HEK293T (cell line): ENCODE measurements at regions not wholly inside any gene's neighbourhood (a gene's known extent, or its start where the extent isn't known, plus 50 kb on each side); places are given as distances from the start of the nearest gene placed in this dataset.

ENCODE experiments used
- CTCF ChIA-PET: fragments of 350-600 bp; formaldehyde crosslinking; extraction: SDS; loops from one replicate; lab custom pipeline; 2021; ENCODE audit warnings: antibody characterized with exemption, inconsistent platforms; lab: Yijun Ruan, JAX
- POLR2A ChIA-PET: fragments of 350-600 bp; formaldehyde crosslinking; extraction: SDS; loops from one replicate; lab custom pipeline; 2020; ENCODE audit warnings: antibody characterized with exemption, inconsistent platforms; lab: Yijun Ruan, JAX
- DNase-seq: peaks from one replicate; pipeline ENCODE4 v3.0.0; 2012; ENCODE audit warnings: mixed read lengths; ENCODE audit errors: extremely low spot score
- ARNT ChIP-seq: fragments of 450-650 bp; IDR thresholded peaks from 2 replicates; pipeline ENCODE4 v1.6.1; 2017; ENCODE audit warnings: mild to moderate bottlenecking
- BHLHE40 ChIP-seq: fragments of 450-650 bp; IDR thresholded peaks from 2 replicates; pipeline ENCODE4 v1.6.1; 2016; ENCODE audit warnings: mild to moderate bottlenecking, moderate library complexity, borderline replicate concordance
- CTBP1 ChIP-seq: fragments of 450-650 bp; IDR thresholded peaks from 2 replicates; pipeline ENCODE4 v1.6.1; 2016; ENCODE audit warnings: borderline replicate concordance
- ELF4 ChIP-seq: fragments of 450-650 bp; IDR thresholded peaks from 2 replicates; pipeline ENCODE4 v1.6.1; 2017; ENCODE audit warnings: antibody characterized with exemption
- FOXA1 ChIP-seq: fragments of 450-650 bp; IDR thresholded peaks from 2 replicates; pipeline ENCODE4 v1.6.1; 2016; ENCODE audit warnings: mild to moderate bottlenecking
- FOXK2 ChIP-seq: fragments of 450-650 bp; IDR thresholded peaks from 2 replicates; pipeline ENCODE4 v1.6.1; 2016; ENCODE audit warnings: mild to moderate bottlenecking
- FOXM1 ChIP-seq: fragments of 450-650 bp; IDR thresholded peaks from 2 replicates; pipeline ENCODE4 v1.6.1; 2017; ENCODE audit warnings: mild to moderate bottlenecking, borderline replicate concordance
- HDGF ChIP-seq: fragments of 450-650 bp; IDR thresholded peaks from 2 replicates; pipeline ENCODE4 v1.6.1; 2017; ENCODE audit warnings: antibody characterized with exemption, borderline replicate concordance
- L3MBTL2 ChIP-seq: fragments of 450-650 bp; conservative IDR thresholded peaks from 2 replicates; pipeline ENCODE4 v1.6.1; 2016; ENCODE audit warnings: mild to moderate bottlenecking
- LEF1 ChIP-seq: fragments of 450-650 bp; IDR thresholded peaks from 2 replicates; pipeline ENCODE4 v1.6.1; 2017; ENCODE audit warnings: mild to moderate bottlenecking, borderline replicate concordance
- NFRKB ChIP-seq: fragments of 450-650 bp; IDR thresholded peaks from 2 replicates; pipeline ENCODE4 v1.6.1; 2016; ENCODE audit warnings: mild to moderate bottlenecking, moderate library complexity
- SP1 ChIP-seq: fragments of 450-650 bp; IDR thresholded peaks from 2 replicates; pipeline ENCODE4 v1.6.1; 2017
- SUZ12 ChIP-seq: fragments of 450-650 bp; IDR thresholded peaks from 2 replicates; pipeline ENCODE4 v1.6.1; 2016; ENCODE audit warnings: mild to moderate bottlenecking
- TARDBP ChIP-seq: fragments of 450-650 bp; IDR thresholded peaks from 2 replicates; pipeline ENCODE4 v1.6.1; 2016
- ZNF384 ChIP-seq: fragments of 450-650 bp; IDR thresholded peaks from 2 replicates; pipeline ENCODE4 v1.6.1; 2016
- TF ChIP-seq, protein P1 (sequence below): fragments of 450-650 bp; IDR thresholded peaks from 2 replicates; pipeline ENCODE4 v1.6.1; 2016

DNA sequence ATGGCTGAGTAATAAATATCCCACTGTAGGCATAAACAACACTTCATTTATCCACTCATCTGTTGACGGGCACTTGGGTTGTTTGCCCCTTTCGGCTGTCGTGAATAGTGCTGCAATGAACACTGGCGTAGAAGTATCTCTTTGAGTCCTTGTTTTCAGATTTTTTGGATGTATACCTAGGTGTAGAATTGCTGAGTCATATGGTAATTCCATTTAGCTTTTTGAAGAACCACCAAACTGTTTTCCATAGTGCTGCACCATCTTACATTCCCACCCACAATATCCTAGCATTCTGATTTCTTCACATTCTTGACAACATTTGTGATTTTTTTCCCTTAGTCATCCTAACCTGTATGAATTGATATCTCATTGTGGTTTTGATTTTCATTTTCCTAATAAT, 109.0 kb downstream of the NXNL2 start:
- DNase-seq, result no peak
- no peak for TF ChIP-seq NFRKB
- no peak for TF ChIP-seq ZNF384
- no peak for TF ChIP-seq TARDBP
- TF ChIP-seq ELF4, result no peak
- TF ChIP-seq CTBP1, result no peak
- no peak for TF ChIP-seq ARNT
- no peak for TF ChIP-seq BHLHE40
- TF ChIP-seq L3MBTL2, result no peak
- no peak for TF ChIP-seq FOXA1
- POLR2A ChIA-PET, result no interaction called here
- CTCF ChIA-PET, result no interaction called here

DNA sequence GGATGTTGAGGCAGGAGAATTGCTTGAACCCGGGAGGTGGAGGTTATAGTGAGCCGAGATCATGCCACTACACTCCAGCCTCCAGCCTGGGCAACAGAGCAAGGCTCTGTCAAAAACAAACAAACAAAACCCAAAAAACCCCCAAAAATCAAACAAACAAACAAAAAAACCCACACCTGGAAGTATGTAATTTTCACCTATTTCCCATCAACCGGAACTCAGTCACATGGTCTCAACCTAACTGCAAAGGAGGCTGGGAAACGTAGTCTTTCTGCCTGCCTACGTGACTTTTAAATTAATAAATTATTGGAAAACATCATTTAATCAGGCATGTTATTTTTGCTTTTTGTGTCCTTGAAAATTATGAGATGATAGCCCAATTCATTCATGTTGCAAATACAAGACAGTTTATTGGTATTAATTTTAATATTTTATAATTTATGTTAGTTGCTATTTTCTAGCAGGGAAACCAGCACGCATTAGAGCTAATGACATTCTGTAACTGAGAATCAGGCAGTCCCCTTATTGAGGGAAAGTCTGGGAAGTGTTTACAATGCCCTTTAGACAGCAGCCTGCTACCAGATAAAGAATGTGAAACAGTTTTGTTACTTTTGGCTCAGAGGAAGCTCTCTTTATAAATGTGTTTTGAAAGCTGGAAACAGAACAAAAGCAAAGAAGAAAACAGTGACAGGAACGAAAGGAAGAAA, 110.3 kb downstream of the NXNL2 start:
- ChIA-PET CTCF (no interaction called here), POLR2A (no interaction called here)
- TF ChIP-seq NFRKB (no peak), FOXK2 (no peak), HDGF (no peak), FOXA1 (no peak), LEF1 (no peak), CTBP1 (no peak), ZNF384 (no peak), BHLHE40 (no peak), ARNT (no peak), ELF4 (no peak)
- TF ChIP-seq, protein P1, sequence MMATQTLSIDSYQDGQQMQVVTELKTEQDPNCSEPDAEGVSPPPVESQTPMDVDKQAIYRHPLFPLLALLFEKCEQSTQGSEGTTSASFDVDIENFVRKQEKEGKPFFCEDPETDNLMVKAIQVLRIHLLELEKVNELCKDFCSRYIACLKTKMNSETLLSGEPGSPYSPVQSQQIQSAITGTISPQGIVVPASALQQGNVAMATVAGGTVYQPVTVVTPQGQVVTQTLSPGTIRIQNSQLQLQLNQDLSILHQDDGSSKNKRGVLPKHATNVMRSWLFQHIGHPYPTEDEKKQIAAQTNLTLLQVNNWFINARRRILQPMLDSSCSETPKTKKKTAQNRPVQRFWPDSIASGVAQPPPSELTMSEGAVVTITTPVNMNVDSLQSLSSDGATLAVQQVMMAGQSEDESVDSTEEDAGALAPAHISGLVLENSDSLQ, result no peak
- no peak for DNase-seq

DNA sequence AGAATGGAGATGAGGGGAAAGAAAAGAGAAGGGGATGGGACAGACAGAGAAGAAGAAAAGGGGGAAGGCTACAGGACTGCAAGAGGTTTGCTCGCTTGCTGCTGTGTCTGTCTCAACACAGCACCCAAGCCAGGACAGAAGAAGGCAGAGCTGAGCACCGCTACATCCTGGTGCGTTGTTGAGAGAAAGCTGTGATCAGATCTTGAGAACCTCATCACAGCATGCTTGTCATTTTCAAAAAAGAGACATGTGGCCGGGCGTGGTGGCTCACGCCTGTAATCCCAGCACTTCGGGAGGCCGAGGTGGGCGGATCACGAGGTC, 110.9 kb downstream of the NXNL2 start:
- ChIA-PET CTCF (no interaction called here), POLR2A (no interaction called here)
- DNase-seq, result no peak
- TF ChIP-seq FOXK2, result no peak
- TF ChIP-seq BHLHE40, result no peak
- TF ChIP-seq ARNT, result no peak
- TF ChIP-seq FOXM1, result no peak
- no peak for TF ChIP-seq ELF4
- TF ChIP-seq SP1, result no peak
- TF ChIP-seq LEF1, result no peak
- no peak for TF ChIP-seq SUZ12
- no peak for TF ChIP-seq HDGF

DNA sequence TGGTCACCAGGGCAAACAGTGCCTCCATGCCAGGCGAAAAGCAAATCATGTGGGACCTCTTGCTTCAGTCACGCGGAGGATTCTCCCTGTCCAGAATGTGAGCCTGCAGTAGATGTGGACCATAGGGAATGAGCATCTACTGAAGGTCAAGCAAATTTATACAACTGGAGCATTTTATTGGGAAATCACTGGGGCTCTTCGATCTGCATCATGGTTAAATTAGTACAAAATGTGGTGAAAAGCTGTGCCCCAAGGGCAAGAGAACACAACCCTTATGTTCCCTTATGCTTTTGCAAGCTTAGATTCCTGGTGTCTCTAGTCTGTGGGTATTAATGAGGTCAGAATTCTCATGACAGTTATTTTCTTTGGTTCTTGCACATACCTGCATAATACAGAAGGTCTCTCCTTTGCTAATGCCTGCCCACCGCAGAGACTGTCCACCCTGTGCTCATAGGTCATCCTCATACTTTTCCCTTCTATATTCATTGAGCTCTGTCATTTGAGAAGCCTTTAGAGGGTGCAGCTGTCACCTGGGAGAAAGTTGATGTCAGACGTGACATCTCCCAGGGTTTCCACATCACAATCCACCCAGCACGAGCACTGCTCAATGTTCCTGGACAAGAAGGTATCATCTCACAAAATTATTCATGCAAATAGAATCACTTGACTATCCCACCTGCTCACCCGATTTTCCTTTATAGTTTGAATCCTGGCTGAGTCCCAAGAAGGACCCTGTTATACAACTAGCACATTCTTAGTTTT, 111.7 kb downstream of the NXNL2 start:
- no peak for TF ChIP-seq TARDBP
- no peak for TF ChIP-seq FOXA1
- no peak for TF ChIP-seq LEF1
- TF ChIP-seq SP1, result no peak
- TF ChIP-seq, protein P1, result no peak
- ChIA-PET CTCF (no interaction called here), POLR2A (no interaction called here)
- DNase-seq, result no peak

DNA sequence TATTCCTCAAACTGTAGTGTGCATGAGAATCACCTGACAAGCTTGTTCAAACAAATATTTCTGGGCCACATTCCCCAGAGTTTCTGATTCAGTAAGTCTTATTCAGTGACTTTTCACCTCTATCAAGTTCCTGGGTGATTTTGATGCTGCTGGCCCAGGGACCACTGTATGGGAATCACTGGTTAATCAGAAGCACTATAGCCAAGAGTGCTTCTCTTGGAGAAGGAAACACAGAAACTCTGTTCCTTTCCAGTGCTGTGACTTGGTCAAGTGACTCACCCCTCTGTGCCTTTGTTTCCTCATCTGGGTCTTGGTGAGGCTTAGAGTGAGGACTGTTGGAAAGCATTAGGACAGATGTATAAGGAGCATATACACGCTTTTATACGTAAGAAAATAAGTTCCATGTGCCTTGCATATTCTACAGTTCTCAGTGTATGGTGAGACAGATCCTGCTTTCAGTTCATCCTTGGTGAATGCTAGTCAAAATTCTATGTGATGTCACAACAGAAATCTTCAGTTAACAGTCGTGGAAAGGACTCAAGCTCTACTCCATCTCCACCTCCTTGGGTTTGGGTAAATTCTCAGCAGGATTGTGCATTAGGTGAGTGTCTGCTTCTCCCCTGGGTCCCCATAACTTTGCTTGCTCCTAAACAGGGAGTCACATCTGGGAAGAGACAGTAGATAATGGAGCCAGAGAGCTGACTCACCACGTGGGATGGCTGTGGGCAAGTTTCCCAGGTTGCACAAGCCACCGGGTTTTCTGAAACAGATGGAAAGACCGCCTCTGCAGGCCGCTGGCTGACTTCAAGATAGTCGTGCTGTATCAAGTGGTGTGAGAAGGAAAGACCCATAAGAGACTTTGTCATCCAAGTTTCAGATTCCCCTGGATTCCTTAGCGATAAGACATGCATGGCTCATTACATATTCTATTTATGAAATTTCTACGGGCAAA, 117.0 kb downstream of the NXNL2 start:
- CTCF ChIA-PET, result no interaction called here
- POLR2A ChIA-PET, result no interaction called here
- TF ChIP-seq, protein P1, result no peak
- TF ChIP-seq L3MBTL2 (no peak), ELF4 (no peak), FOXK2 (no peak), SP1 (no peak), NFRKB (no peak), FOXA1 (no peak), HDGF (no peak), FOXM1 (no peak)
- DNase-seq, result no peak

DNA sequence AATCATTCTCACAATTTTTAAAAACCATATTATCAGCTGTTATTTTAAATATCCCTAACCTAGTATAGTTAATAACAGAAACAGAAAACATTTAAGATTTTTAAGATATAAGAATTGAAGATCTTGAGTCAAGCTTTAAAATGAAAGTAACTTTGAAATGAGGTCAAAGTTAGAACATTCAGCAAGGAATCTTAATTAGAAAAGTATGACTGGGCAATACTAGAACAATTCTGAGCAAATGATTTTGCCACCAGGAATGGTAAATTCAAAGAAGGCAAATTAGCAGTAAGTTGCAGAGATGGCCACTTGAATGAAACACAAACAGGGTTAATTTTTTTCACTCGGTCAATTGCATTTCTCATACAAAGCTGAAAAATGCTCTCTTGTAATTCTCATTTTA, 117.9 kb downstream of the NXNL2 start:
- ChIA-PET CTCF (no interaction called here), POLR2A (no interaction called here)
- DNase-seq, result no peak
- TF ChIP-seq, protein P1, result no peak
- no peak for TF ChIP-seq HDGF
